EL (cell line): ENCODE measurements at regions not wholly inside any gene's neighbourhood (a gene's known extent, or its start where the extent isn't known, plus 50 kb on each side); places are given as distances from the start of the nearest gene placed in this dataset.

ENCODE experiments used
- DNase-seq: peaks from one replicate; pipeline ENCODE4 v3.0.0-alpha.2; 2016

GRCh38 chr5:107808671-107809137 is 138.0 kb upstream of the EFNA5 start:
- DNase-seq, result no peak

- no peak for DNase-seq
Observed at GRCh38 chr5:107807431-107807830, 136.7 kb upstream of the EFNA5 start.

GRCh38 chr5:107806705-107807104 is 136.0 kb upstream of the EFNA5 start:
- DNase-seq, result peak; percentile 43

- DNase-seq, result no peak
Observed at GRCh38 chr5:107806271-107806670, 135.5 kb upstream of the EFNA5 start.

- DNase-seq, result no peak
Observed at GRCh38 chr5:107805824-107806223, 135.1 kb upstream of the EFNA5 start.

GRCh38 chr5:107805166-107805565 is 134.4 kb upstream of the EFNA5 start:
- DNase-seq, result no peak

GRCh38 chr5:107803728-107804127 is 133.0 kb upstream of the EFNA5 start:
- no peak for DNase-seq

- DNase-seq, result no peak
Observed at GRCh38 chr5:107801061-107801460, 130.3 kb upstream of the EFNA5 start.

- DNase-seq, result no peak
Observed at GRCh38 chr5:107799306-107799705, 128.6 kb upstream of the EFNA5 start.

GRCh38 chr5:107796797-107797196 is 126.1 kb upstream of the EFNA5 start:
- no peak for DNase-seq

- no peak for DNase-seq
Observed at GRCh38 chr5:107794741-107795140, 124.0 kb upstream of the EFNA5 start.

- DNase-seq, result no peak
Observed at GRCh38 chr5:107792940-107793339, 122.2 kb upstream of the EFNA5 start.

GRCh38 chr5:107790671-107791070 is 119.9 kb upstream of the EFNA5 start:
- no peak for DNase-seq

GRCh38 chr5:107786424-107786823 is 115.7 kb upstream of the EFNA5 start:
- DNase-seq, result no peak

GRCh38 chr5:107783551-107783950 is 112.8 kb upstream of the EFNA5 start:
- DNase-seq, result no peak

GRCh38 chr5:107782561-107783169 is 111.9 kb upstream of the EFNA5 start:
- no peak for DNase-seq

- DNase-seq, result no peak
Observed at GRCh38 chr5:107781451-107781850, 110.7 kb upstream of the EFNA5 start.

- DNase-seq, result no peak
Observed at GRCh38 chr5:107779437-107779836, 108.7 kb upstream of the EFNA5 start.

- DNase-seq, result no peak
Observed at GRCh38 chr5:107778647-107779046, 107.9 kb upstream of the EFNA5 start.

- no peak for DNase-seq
Observed at GRCh38 chr5:107776922-107777740, 106.4 kb upstream of the EFNA5 start.

GRCh38 chr5:107776506-107776905 is 105.8 kb upstream of the EFNA5 start:
- no peak for DNase-seq

GRCh38 chr5:107774316-107774715 is 103.6 kb upstream of the EFNA5 start:
- no peak for DNase-seq

GRCh38 chr5:107773479-107773878 is 102.7 kb upstream of the EFNA5 start:
- DNase-seq, result no peak
